ENCODE measurements at regions not wholly inside any gene's neighbourhood (a gene's known extent, or its start where the extent isn't known, plus 50 kb on each side); places are given as distances from the start of the nearest gene placed in this dataset.

GRCh38 chr5:98583586-98583985, 189.9 kb upstream of the RGMB start:
- in situ Hi-C loops (cut with MboI; ENCODE audit: low pct_unique_long_range_greater_than_20kb, low sequenced_read_pairs, unreplicated experiment) = no loop called here
- TF ChIP-seq, protein P1, sequence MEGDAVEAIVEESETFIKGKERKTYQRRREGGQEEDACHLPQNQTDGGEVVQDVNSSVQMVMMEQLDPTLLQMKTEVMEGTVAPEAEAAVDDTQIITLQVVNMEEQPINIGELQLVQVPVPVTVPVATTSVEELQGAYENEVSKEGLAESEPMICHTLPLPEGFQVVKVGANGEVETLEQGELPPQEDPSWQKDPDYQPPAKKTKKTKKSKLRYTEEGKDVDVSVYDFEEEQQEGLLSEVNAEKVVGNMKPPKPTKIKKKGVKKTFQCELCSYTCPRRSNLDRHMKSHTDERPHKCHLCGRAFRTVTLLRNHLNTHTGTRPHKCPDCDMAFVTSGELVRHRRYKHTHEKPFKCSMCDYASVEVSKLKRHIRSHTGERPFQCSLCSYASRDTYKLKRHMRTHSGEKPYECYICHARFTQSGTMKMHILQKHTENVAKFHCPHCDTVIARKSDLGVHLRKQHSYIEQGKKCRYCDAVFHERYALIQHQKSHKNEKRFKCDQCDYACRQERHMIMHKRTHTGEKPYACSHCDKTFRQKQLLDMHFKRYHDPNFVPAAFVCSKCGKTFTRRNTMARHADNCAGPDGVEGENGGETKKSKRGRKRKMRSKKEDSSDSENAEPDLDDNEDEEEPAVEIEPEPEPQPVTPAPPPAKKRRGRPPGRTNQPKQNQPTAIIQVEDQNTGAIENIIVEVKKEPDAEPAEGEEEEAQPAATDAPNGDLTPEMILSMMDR (IDR thresholded peaks at IDR 0.05; ENCODE audit: extremely low read depth, insufficient read depth, missing control alignments) = no peak

GRCh38 chr5:98585661-98586310, 187.7 kb upstream of the RGMB start:
- DNase-seq (ENCODE audit: low spot score) = no peak
- TF ChIP-seq, protein P1 (IDR thresholded peaks at IDR 0.05; ENCODE audit: extremely low read depth, insufficient read depth, missing control alignments) = no peak
- in situ Hi-C loops (cut with MboI; ENCODE audit: low pct_unique_long_range_greater_than_20kb, low sequenced_read_pairs, unreplicated experiment) = no loop called here

More at GRCh38 chr5:98583586-98583985, 189.9 kb upstream of the RGMB start:
- no peak for DNase-seq (ENCODE audit: low spot score)

DNA sequence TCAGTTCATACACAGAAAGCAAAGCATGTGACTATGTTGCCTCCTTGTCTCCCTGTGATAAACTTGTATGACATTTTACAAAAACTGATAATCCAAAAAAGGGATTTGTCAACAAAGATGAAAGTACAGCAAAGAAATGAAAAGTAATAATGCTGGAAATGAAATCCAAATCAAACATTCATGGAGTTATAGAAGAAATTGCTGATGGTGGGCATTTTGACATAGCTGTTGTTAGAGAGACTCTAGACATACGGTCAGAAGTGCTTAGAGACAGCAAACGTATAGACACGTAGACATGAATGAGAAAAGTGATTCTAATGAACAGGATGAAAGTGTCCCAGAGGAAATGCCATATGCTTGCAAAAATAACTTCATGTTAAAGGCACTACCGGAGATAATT, 186.9 kb upstream of the RGMB start:
- DNase-seq (ENCODE audit: low spot score) = no peak
- TF ChIP-seq, protein P1 (IDR thresholded peaks at IDR 0.05; ENCODE audit: extremely low read depth, insufficient read depth, missing control alignments) = no peak
- in situ Hi-C loops (cut with MboI; ENCODE audit: low pct_unique_long_range_greater_than_20kb, low sequenced_read_pairs, unreplicated experiment) = no loop called here

DNA sequence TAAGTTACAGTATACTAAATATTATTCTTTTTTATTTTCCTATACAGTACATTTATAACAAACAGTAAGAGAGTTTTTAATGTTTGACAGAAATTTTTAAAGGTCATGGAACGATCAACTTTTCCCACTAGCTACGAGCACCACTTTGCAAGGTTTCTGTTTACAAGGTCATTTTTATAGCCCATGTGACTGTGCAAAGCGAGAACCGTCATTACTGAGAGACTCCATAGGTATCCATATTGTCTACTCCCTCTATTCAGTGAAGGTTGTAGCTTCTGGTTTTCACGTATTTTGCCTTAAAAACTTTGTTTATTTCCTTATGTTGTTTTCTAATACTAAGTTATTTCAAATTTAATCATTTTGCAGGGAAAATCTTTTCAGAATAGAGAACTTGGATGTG, 186.3 kb upstream of the RGMB start:
- TF ChIP-seq, protein P1 (IDR thresholded peaks at IDR 0.05; ENCODE audit: extremely low read depth, insufficient read depth, missing control alignments) = no peak
- in situ Hi-C loops (cut with MboI; ENCODE audit: low pct_unique_long_range_greater_than_20kb, low sequenced_read_pairs, unreplicated experiment) = no loop called here
- no peak for DNase-seq (ENCODE audit: low spot score)

DNA sequence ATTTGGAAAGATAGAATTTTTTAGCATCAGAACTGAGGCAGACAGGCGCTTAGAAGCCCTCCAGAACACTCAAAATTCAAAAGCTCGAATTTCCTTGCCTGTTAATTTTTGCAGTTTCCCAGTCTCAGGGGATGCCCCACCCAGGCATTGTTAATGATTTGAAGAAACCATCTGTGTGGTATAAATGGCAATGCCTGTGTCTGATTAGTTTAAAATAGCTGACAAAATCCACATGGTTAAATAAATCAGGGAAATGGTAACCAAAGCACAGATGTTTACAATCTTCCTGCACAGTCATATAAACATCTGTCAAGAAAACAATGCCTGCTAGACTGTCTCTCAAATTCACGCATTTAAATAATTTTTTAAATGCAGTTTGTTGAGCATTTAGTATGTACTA, 185.2 kb upstream of the RGMB start:
- TF ChIP-seq, protein P1 (IDR thresholded peaks at IDR 0.05; ENCODE audit: extremely low read depth, insufficient read depth, missing control alignments) = no peak
- DNase-seq (ENCODE audit: low spot score) = no peak
- in situ Hi-C loops (cut with MboI; ENCODE audit: low pct_unique_long_range_greater_than_20kb, low sequenced_read_pairs, unreplicated experiment) = no loop called here

GRCh38 chr5:98593418-98593817, 180.0 kb upstream of the RGMB start:
- no peak for DNase-seq (ENCODE audit: low spot score)
- in situ Hi-C loops (cut with MboI; ENCODE audit: low pct_unique_long_range_greater_than_20kb, low sequenced_read_pairs, unreplicated experiment) = no loop called here
- TF ChIP-seq, protein P1 (IDR thresholded peaks at IDR 0.05; ENCODE audit: extremely low read depth, insufficient read depth, missing control alignments) = no peak

All from GM13977 (cell line).